ENCODE measurements at regions not wholly inside any gene's neighbourhood (a gene's known extent, or its start where the extent isn't known, plus 50 kb on each side); places are given as distances from the start of the nearest gene placed in this dataset.

DNA sequence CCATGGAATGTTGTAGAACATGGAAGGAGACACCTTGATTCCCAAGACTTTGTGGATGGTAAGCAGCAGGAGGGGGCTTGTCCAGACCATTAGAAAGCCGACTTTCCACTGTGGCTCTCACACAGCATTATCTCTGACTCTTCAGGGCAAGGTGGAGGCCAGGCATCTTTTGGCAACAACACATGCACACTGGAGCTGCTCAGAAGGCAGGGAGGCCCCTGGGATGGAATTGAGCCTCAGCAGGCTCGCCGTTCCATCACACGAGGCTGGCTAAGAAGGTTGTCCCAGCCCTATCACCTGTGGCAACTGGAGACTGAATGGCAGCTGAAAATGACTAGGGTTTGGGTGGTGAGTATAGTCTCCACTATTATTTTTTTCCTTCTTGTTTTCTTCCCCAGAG, 76.3 kb upstream of the TMEM45B start:
- DNase-seq (ENCODE audit: low read depth, low spot score), result no peak
- no peak overlapping the region for H3K27ac ChIP-seq (ENCODE audit: low read length)
- ATAC-seq, result no peak
- ChIA-PET POLR2A (no interaction called here), CTCF (interaction anchor here (0.8 kb wide), 1 partner anchor 994 kb away, joined by 3 read pairs; no protein-coding TSS in a partner anchor)
- H3K27me3 ChIP-seq (ENCODE audit: control insufficient read depth, insufficient read depth, low read length), result no peaks in the 10 kb centered on the region; the same call in 1 of the 2 replicates
- no peak overlapping the region for H3K4me3 ChIP-seq (ENCODE audit: low read depth in 2 of 2, low read length in 2 of 2)
- TF ChIP-seq POLR2AphosphoS5 (IDR thresholded peaks at IDR 0.05; ENCODE audit: low read depth, low read length), result no peak
- TF ChIP-seq TCF7L2 (IDR thresholded peaks at IDR 0.05; ENCODE audit: low read depth, low read length), result no peak
- no peaks in the 10 kb centered on the region for H3K36me3 ChIP-seq (ENCODE audit: control insufficient read depth, insufficient read depth, low read length)
- intact Hi-C loops (cut with micrococcal nuclease; ENCODE audit: unreplicated experiment) (no loop called here), in situ Hi-C loops (cut with HindIII; ENCODE audit: low pct_unique_long_range_greater_than_20kb, low sequenced_read_pairs) (no loop called here)
- no peaks in the 10 kb centered on the region for H3K9me3 ChIP-seq (ENCODE audit: control insufficient read depth, insufficient read depth, low read depth, low read length)
- no peaks in the 10 kb centered on the region for H3K4me1 ChIP-seq (ENCODE audit: control insufficient read depth, insufficient read depth, low read length)
- no TSS peak for BruUV-seq (replicated peaks)

DNA sequence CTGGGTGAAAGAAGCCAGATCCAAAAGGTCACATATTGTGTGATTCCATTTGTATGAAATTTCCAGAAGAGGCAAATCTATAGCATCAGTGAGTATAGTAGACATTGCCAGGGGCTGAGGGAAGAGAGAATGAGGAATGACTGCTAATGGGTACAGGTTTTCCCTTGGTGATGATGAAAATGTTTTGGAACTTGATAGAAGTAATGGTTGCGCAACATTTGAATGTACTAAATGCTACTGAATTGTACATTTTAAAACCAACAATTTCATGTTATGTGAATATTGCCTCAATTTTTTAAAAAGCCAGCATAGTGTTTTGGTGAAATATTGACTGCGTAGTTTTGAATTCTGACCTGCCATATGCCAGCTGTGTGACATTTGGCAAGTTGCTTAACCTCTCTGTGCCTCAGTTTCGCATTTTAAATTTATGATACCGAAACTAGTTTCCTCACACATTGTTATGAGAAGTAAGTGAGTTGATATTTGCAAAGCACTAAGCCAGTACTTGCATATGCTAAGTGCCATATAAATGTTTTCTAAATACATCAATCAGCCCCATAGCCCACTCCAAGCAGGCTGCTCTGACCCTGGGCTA, 75.4 kb upstream of the TMEM45B start:
- in situ Hi-C loops (cut with HindIII; ENCODE audit: low pct_unique_long_range_greater_than_20kb, low sequenced_read_pairs), result no loop called here

More for the DNA sequence above, 75.4 kb upstream of the TMEM45B start:
- CTCF ChIA-PET, result no interaction called here
- Histone ChIP-seq H3K4me3 (ENCODE audit: low read depth in 2 of 2, low read length in 2 of 2) (no peak overlapping the region), H3K36me3 (ENCODE audit: control insufficient read depth, insufficient read depth, low read length) (no peaks in the 10 kb centered on the region), H3K27ac (ENCODE audit: low read length) (no peak overlapping the region), H3K9me3 (ENCODE audit: control insufficient read depth, insufficient read depth, low read depth, low read length) (no peaks in the 10 kb centered on the region), H3K4me1 (ENCODE audit: control insufficient read depth, insufficient read depth, low read length) (no peaks in the 10 kb centered on the region), H3K27me3 (ENCODE audit: control insufficient read depth, insufficient read depth, low read length) (no peaks in the 10 kb centered on the region)
- TF ChIP-seq POLR2AphosphoS5 (IDR thresholded peaks at IDR 0.05; ENCODE audit: low read depth, low read length) (no peak), SIN3A (IDR thresholded peaks at IDR 0.05; ENCODE audit: borderline replicate concordance, insufficient read depth, low read depth, low read length) (no peak), TCF7L2 (IDR thresholded peaks at IDR 0.05; ENCODE audit: low read depth, low read length) (no peak)
- TF ChIP-seq, protein P1, sequence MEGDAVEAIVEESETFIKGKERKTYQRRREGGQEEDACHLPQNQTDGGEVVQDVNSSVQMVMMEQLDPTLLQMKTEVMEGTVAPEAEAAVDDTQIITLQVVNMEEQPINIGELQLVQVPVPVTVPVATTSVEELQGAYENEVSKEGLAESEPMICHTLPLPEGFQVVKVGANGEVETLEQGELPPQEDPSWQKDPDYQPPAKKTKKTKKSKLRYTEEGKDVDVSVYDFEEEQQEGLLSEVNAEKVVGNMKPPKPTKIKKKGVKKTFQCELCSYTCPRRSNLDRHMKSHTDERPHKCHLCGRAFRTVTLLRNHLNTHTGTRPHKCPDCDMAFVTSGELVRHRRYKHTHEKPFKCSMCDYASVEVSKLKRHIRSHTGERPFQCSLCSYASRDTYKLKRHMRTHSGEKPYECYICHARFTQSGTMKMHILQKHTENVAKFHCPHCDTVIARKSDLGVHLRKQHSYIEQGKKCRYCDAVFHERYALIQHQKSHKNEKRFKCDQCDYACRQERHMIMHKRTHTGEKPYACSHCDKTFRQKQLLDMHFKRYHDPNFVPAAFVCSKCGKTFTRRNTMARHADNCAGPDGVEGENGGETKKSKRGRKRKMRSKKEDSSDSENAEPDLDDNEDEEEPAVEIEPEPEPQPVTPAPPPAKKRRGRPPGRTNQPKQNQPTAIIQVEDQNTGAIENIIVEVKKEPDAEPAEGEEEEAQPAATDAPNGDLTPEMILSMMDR (IDR thresholded peaks at IDR 0.05), result no peak
- TF ChIP-seq, protein P2, sequence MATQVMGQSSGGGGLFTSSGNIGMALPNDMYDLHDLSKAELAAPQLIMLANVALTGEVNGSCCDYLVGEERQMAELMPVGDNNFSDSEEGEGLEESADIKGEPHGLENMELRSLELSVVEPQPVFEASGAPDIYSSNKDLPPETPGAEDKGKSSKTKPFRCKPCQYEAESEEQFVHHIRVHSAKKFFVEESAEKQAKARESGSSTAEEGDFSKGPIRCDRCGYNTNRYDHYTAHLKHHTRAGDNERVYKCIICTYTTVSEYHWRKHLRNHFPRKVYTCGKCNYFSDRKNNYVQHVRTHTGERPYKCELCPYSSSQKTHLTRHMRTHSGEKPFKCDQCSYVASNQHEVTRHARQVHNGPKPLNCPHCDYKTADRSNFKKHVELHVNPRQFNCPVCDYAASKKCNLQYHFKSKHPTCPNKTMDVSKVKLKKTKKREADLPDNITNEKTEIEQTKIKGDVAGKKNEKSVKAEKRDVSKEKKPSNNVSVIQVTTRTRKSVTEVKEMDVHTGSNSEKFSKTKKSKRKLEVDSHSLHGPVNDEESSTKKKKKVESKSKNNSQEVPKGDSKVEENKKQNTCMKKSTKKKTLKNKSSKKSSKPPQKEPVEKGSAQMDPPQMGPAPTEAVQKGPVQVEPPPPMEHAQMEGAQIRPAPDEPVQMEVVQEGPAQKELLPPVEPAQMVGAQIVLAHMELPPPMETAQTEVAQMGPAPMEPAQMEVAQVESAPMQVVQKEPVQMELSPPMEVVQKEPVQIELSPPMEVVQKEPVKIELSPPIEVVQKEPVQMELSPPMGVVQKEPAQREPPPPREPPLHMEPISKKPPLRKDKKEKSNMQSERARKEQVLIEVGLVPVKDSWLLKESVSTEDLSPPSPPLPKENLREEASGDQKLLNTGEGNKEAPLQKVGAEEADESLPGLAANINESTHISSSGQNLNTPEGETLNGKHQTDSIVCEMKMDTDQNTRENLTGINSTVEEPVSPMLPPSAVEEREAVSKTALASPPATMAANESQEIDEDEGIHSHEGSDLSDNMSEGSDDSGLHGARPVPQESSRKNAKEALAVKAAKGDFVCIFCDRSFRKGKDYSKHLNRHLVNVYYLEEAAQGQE (IDR thresholded peaks at IDR 0.05; ENCODE audit: insufficient read depth in 1 of 2, low read depth in 2 of 2, low read length in 1 of 2), result no peak
- intact Hi-C loops (cut with micrococcal nuclease; ENCODE audit: unreplicated experiment), result loop anchor here (10.0 kb wide), 1 partner anchor 625 kb away; no protein-coding TSS in a partner anchor
- no TSS peak for BruUV-seq (replicated peaks)
- POLR2A ChIA-PET, result no interaction called here
- no peak for DNase-seq (ENCODE audit: low read depth, low spot score)
- ATAC-seq, result no peak
